NOMO-1 treated with DMSO at 0.1 percent for 48 hours (cell line): ENCODE measurements at regions not wholly inside any gene's neighbourhood (a gene's known extent, or its start where the extent isn't known, plus 50 kb on each side); places are given as distances from the start of the nearest gene placed in this dataset.

Experiments used
- DNase-seq: peaks from one replicate; lab custom pipeline; 2025; ENCODE audit not compliant: unreplicated experiment; lab: John Stamatoyannopoulos, UW

GRCh38 chr11:19661827-19662226 is 50.8 kb upstream of the NAV2 start:
- no peak for DNase-seq

- DNase-seq, result peak; percentile 2
These were observed 52.6 kb upstream of the NAV2 start for GRCh38 chr11:19660076-19660475.

- no peak for DNase-seq
These were observed 53.1 kb upstream of the NAV2 start for GRCh38 chr11:19659529-19659928.

GRCh38 chr11:19658344-19658743 is 54.3 kb upstream of the NAV2 start:
- no peak for DNase-seq

- no peak for DNase-seq
These were observed 56.5 kb upstream of the NAV2 start for GRCh38 chr11:19656140-19656541.

GRCh38 chr11:19652623-19653375 is 59.8 kb upstream of the NAV2 start:
- no peak for DNase-seq

GRCh38 chr11:19651653-19652052 is 61.0 kb upstream of the NAV2 start:
- no peak for DNase-seq

GRCh38 chr11:19651028-19651427 is 61.6 kb upstream of the NAV2 start:
- no peak for DNase-seq

- no peak for DNase-seq
These were observed 62.2 kb upstream of the NAV2 start for GRCh38 chr11:19650467-19650866.

- no peak for DNase-seq
These were observed 62.9 kb upstream of the NAV2 start for GRCh38 chr11:19649751-19650150.

GRCh38 chr11:19648321-19648720 is 64.3 kb upstream of the NAV2 start:
- DNase-seq, result no peak

GRCh38 chr11:19647816-19648215 is 64.8 kb upstream of the NAV2 start:
- no peak for DNase-seq

- DNase-seq, result no peak
These were observed 65.7 kb upstream of the NAV2 start for GRCh38 chr11:19646921-19647320.

- DNase-seq, result no peak
These were observed 66.3 kb upstream of the NAV2 start for GRCh38 chr11:19646308-19646707.

- DNase-seq, result no peak
These were observed 68.3 kb upstream of the NAV2 start for GRCh38 chr11:19644316-19644715.

- no peak for DNase-seq
These were observed 70.2 kb upstream of the NAV2 start for GRCh38 chr11:19642185-19643158.

GRCh38 chr11:19639603-19640105 is 73.0 kb upstream of the NAV2 start:
- DNase-seq, result no peak

GRCh38 chr11:19635332-19635731 is 77.3 kb upstream of the NAV2 start:
- no peak for DNase-seq

GRCh38 chr11:19633276-19633675 is 79.4 kb upstream of the NAV2 start:
- DNase-seq, result no peak

GRCh38 chr11:19632499-19632834 is 80.2 kb upstream of the NAV2 start:
- DNase-seq, result no peak

- no peak for DNase-seq
These were observed 80.7 kb upstream of the NAV2 start for GRCh38 chr11:19631712-19632498.
